IMR-90 (cell line): ENCODE measurements at regions not wholly inside any gene's neighbourhood (a gene's known extent, or its start where the extent isn't known, plus 50 kb on each side); places are given as distances from the start of the nearest gene placed in this dataset.

Experiments used
- ATAC-seq: fragments of 200-7000 bp; cut with Tn5 transposase; 2 replicates; pipeline ENCODE4 v1.9.1; 2020; ENCODE audit warnings: low read depth, mild to moderate bottlenecking, moderate library complexity
- BruUV-seq: library from RNA; stranded (reverse); fragments of 400-500 nt; replicated peaks from 2 replicates; lab custom pipeline; 2021; lab: Mats Ljungman, UMichigan
- CTCF ChIA-PET: fragments of 300-600 bp; formaldehyde crosslinking; extraction: SDS; loops from one replicate; lab custom pipeline; 2021; ENCODE audit warnings: antibody characterized with exemption; lab: Yijun Ruan, JAX
- POLR2A ChIA-PET: fragments of 300-600 bp; sonication (Branson Sonifier 250); formaldehyde crosslinking; loops from one replicate; lab custom pipeline; 2022; ENCODE audit warnings: antibody characterized with exemption; ENCODE audit not compliant: unreplicated experiment; lab: Charles Lee
- DNase-seq: peaks from one replicate; pipeline ENCODE4 v3.0.0; 2013
- H2AFZ ChIP-seq: replicated peaks from 2 replicates; pipeline ENCODE3; 2013; ENCODE audit warnings: low read length, mild to moderate bottlenecking; ENCODE audit not compliant: poor library complexity
- H2AK5ac ChIP-seq: 2 replicates; pipeline ENCODE4 v1.6.1; 2013; ENCODE audit warnings: low read depth, low read length, inconsistent platforms
- H2AK9ac ChIP-seq: replicated peaks from 2 replicates; pipeline ENCODE3; 2013; ENCODE audit warnings: mild to moderate bottlenecking, low read depth, low read length, moderate library complexity; ENCODE audit not compliant: poor library complexity
- H2BK120ac ChIP-seq: 2 replicates; pipeline ENCODE4 v1.6.1; 2013; ENCODE audit warnings: low read depth, low read length, inconsistent platforms
- H2BK15ac ChIP-seq: 3 replicates; pipeline ENCODE4 v1.6.1; 2013; ENCODE audit warnings: low read depth, low read length, inconsistent platforms
- H2BK20ac ChIP-seq: 2 replicates; pipeline ENCODE4 v1.6.1; 2013; ENCODE audit warnings: low read depth, mild to moderate bottlenecking, inconsistent platforms, low read length, moderate library complexity
- H2BK5ac ChIP-seq: 2 replicates; pipeline ENCODE4 v1.6.1; 2013; ENCODE audit warnings: mild to moderate bottlenecking, low read depth, low read length, inconsistent platforms; ENCODE audit not compliant: poor library complexity, severe bottlenecking
- H3K14ac ChIP-seq: replicated peaks from 2 replicates; pipeline ENCODE4 v1.6.1; 2013; ENCODE audit warnings: low read depth, low read length, inconsistent platforms
- H3K18ac ChIP-seq: 2 replicates; pipeline ENCODE4 v1.6.1; 2013; ENCODE audit warnings: low read depth, low read length, control low read depth
- H3K23ac ChIP-seq: 2 replicates; pipeline ENCODE4 v1.6.1; 2013; ENCODE audit warnings: low read depth, low read length, inconsistent platforms
- H3K27ac ChIP-seq: 2 replicates; pipeline ENCODE4 v1.5.1; 2013; ENCODE audit warnings: mild to moderate bottlenecking, control low read depth, low read length; ENCODE audit not compliant: insufficient read depth
- H3K27me3 ChIP-seq: 2 replicates; pipeline ENCODE4 v1.6.1; 2013; ENCODE audit warnings: low read length; ENCODE audit not compliant: control insufficient read depth, insufficient read depth
- H3K36me3 ChIP-seq: 2 replicates; pipeline ENCODE4 v1.6.1; 2013; ENCODE audit warnings: low read length, mixed read lengths; ENCODE audit not compliant: control insufficient read depth, insufficient read depth
- H3K4ac ChIP-seq: 2 replicates; pipeline ENCODE4 v1.6.1; 2013; ENCODE audit warnings: low read depth, low read length, inconsistent platforms
- H3K4me1 ChIP-seq: 2 replicates; pipeline ENCODE4 v1.6.1; 2013; ENCODE audit warnings: low read length, mixed read lengths; ENCODE audit not compliant: control insufficient read depth, insufficient read depth
- H3K4me2 ChIP-seq: 2 replicates; pipeline ENCODE4 v1.6.1; 2013; ENCODE audit warnings: low read depth, mild to moderate bottlenecking, control low read depth, low read length, moderate library complexity
- H3K4me3 ChIP-seq: 2 replicates; pipeline ENCODE4 v1.5.1; 2013; ENCODE audit warnings: low read depth, mild to moderate bottlenecking, control low read depth, low read length, moderate library complexity; ENCODE audit not compliant: insufficient read depth
- H3K56ac ChIP-seq: 2 replicates; pipeline ENCODE4 v1.6.1; 2013; ENCODE audit warnings: low read length, inconsistent platforms; ENCODE audit not compliant: insufficient read depth; ENCODE audit errors: extremely low read depth
- H3K79me1 ChIP-seq, 2 experiments: 2 replicates each; pipeline ENCODE4 v1.6.1; 2013; ENCODE audit warnings: low read length in 2 of 2, inconsistent platforms in 1 of 2, low read depth in 1 of 2
- H3K9ac ChIP-seq: 2 replicates; pipeline ENCODE4 v1.6.1; 2013; ENCODE audit warnings: low read depth, low read length, control low read depth
- H3K9me1 ChIP-seq: 2 replicates; pipeline ENCODE4 v1.6.1; 2013; ENCODE audit warnings: low read length, inconsistent platforms; ENCODE audit not compliant: insufficient read depth
- H3K9me3 ChIP-seq: 2 replicates; pipeline ENCODE4 v1.6.1; 2013; ENCODE audit warnings: low read length; ENCODE audit not compliant: control insufficient read depth, insufficient read depth
- H4K20me1 ChIP-seq: 2 replicates; pipeline ENCODE4 v1.6.1; 2013; ENCODE audit warnings: low read length, inconsistent platforms; ENCODE audit not compliant: insufficient read depth
- H4K5ac ChIP-seq: 2 replicates; pipeline ENCODE4 v1.6.1; 2013; ENCODE audit warnings: mild to moderate bottlenecking, low read depth, low read length, control low read depth
- H4K8ac ChIP-seq, 2 experiments: 2 replicates each; pipeline ENCODE4 v1.6.1; 2013; ENCODE audit warnings: low read depth in 2 of 2, low read length in 2 of 2, control low read depth in 1 of 2, inconsistent platforms in 1 of 2
- H4K91ac ChIP-seq: 2 replicates; pipeline ENCODE4 v1.6.1; 2013; ENCODE audit warnings: low read depth, low read length, inconsistent platforms; ENCODE audit not compliant: insufficient read depth
- BHLHE40 ChIP-seq: fragments of 150-350 bp; IDR thresholded peaks from 2 replicates; pipeline ENCODE4 v1.6.1; 2016; ENCODE audit warnings: mild to moderate bottlenecking, low read depth, low read length
- CEBPB ChIP-seq: IDR thresholded peaks from 2 replicates; pipeline ENCODE4 v1.6.1; 2012; ENCODE audit warnings: low read depth, low read length, improper control_type of control experiment
- CHD1 ChIP-seq: IDR thresholded peaks from 2 replicates; pipeline ENCODE4 v1.6.1; 2012; ENCODE audit warnings: low read depth, low read length, improper control_type of control experiment
- MAFK ChIP-seq: IDR thresholded peaks from 2 replicates; pipeline ENCODE4 v1.6.1; 2012; ENCODE audit warnings: low read depth, low read length, improper control_type of control experiment
- MAZ ChIP-seq: IDR thresholded peaks from 2 replicates; pipeline ENCODE4 v1.6.1; 2012; ENCODE audit warnings: low read depth, mild to moderate bottlenecking, low read length, improper control_type of control experiment, moderate library complexity, borderline replicate concordance
- NFE2L2 ChIP-seq: fragments of 150-350 bp; IDR thresholded peaks from 2 replicates; pipeline ENCODE4 v1.6.1; 2016; ENCODE audit warnings: low read depth, mild to moderate bottlenecking, low read length
- POLR2A ChIP-seq: IDR thresholded peaks from 2 replicates; pipeline ENCODE4 v1.6.1; 2012; ENCODE audit warnings: mild to moderate bottlenecking, low read depth, low read length
- RAD21 ChIP-seq: IDR thresholded peaks from 2 replicates; pipeline ENCODE4 v1.6.1; 2012; ENCODE audit warnings: low read length, improper control_type of control experiment
- RCOR1 ChIP-seq: IDR thresholded peaks from 2 replicates; pipeline ENCODE4 v1.6.1; 2012; ENCODE audit warnings: mild to moderate bottlenecking, low read length, improper control_type of control experiment; ENCODE audit not compliant: insufficient replicate concordance
- SMC3 ChIP-seq: fragments of 150-350 bp; IDR thresholded peaks from 2 replicates; pipeline ENCODE4 v1.6.1; 2016; ENCODE audit warnings: low read depth, mild to moderate bottlenecking, antibody characterized with exemption, low read length, moderate library complexity
- WGBS, 2 experiments: methylation state at CpG; one replicate each; pipeline versions ENCODE4 v1.1.5 to v1.1.7; 2013; ENCODE audit warnings: missing lambda C conversion rate in 2 of 2; ENCODE audit not compliant: insufficient read length in 1 of 2; ENCODE audit errors: extremely low coverage in 2 of 2; 5-methylcytosine and 5-hydroxymethylcytosine counted together
- dilution Hi-C: fragments of 300-500 bp; cut with HindIII; formaldehyde crosslinking; loops from one replicate; pipeline ENCODE4 v1.14.3; 2018; ENCODE audit warnings: low sequenced_read_pairs; ENCODE audit not compliant: unreplicated experiment
- in situ Hi-C: fragments of 300-500 bp; cut with MboI; formaldehyde crosslinking; loops from 3 replicates; pipeline ENCODE4 v1.14.3; 2019; ENCODE audit warnings: low sequenced_read_pairs, inconsistent platforms, mixed read lengths
- intact Hi-C: fragments of 100-400 bp; cut with micrococcal nuclease; formaldehyde crosslinking; loops from 2 replicates; pipeline ENCODE4 v1.10.0; 2022
- TF ChIP-seq, protein P1 (sequence below): conservative IDR thresholded peaks from 2 replicates; pipeline ENCODE4 v1.5.1; 2012; ENCODE audit warnings: mild to moderate bottlenecking, low read depth, low read length, improper control_type of control experiment
- TF ChIP-seq, protein P2 (sequence below): fragments of 150-350 bp; IDR thresholded peaks from 2 replicates; pipeline ENCODE4 v1.6.1; 2016; ENCODE audit warnings: low read depth, mild to moderate bottlenecking, low read length, moderate library complexity, borderline replicate concordance

DNA sequence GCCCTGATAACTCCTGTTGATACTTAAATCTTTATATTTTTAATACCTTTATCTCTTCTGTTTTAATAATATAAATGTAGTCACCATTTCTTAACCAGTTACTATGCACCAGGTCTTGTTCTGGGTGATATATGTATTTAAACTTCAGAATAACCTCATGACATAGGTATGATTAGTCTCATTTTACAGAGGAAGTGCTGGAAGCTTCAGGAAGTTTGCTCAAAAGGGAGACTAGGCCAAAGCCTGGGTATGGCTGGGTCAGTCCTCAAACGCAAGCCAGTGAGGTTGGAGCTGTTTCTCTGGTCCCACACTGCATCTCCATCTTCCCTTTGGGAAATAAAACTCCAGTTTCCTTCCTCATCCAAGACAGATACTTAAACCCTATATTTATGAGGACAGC is 204.7 kb upstream of the TANK start:
- in situ Hi-C loops, result no loop called here
- POLR2A ChIA-PET, result no interaction called here

More for the DNA sequence above, 204.7 kb upstream of the TANK start:
- H3K27me3 ChIP-seq, result no peaks in the 10 kb centered on the region
- no peak for DNase-seq
- no peaks in the 10 kb centered on the region for H3K9me3 ChIP-seq
- dilution Hi-C loops, result no loop called here
- H3K4ac ChIP-seq, result no peak overlapping the region
- no peak overlapping the region for H4K5ac ChIP-seq
- no peak overlapping the region for H4K91ac ChIP-seq
- no peaks in the 10 kb centered on the region for H3K79me1 ChIP-seq
- no peak overlapping the region for H3K4me2 ChIP-seq
- no peaks in the 10 kb centered on the region for H4K20me1 ChIP-seq
- no peak overlapping the region for H2BK20ac ChIP-seq
- no peak overlapping the region for H3K56ac ChIP-seq
- no peak overlapping the region for H3K14ac ChIP-seq
- CTCF ChIA-PET, result no interaction called here
- H2BK120ac ChIP-seq, result no peak overlapping the region
- no peaks in the 10 kb centered on the region for H3K9me1 ChIP-seq
- H4K8ac ChIP-seq, result no peak overlapping the region; a peak in 1 of 4 replicates
- intact Hi-C loops, result no loop called here
- TF ChIP-seq MAFK (no peak), MAZ (no peak), RAD21 (no peak), RCOR1 (no peak), NFE2L2 (no peak), SMC3 (no peak), CEBPB (no peak), POLR2A (no peak), BHLHE40 (no peak), CHD1 (no peak)
- TF ChIP-seq, protein P1, sequence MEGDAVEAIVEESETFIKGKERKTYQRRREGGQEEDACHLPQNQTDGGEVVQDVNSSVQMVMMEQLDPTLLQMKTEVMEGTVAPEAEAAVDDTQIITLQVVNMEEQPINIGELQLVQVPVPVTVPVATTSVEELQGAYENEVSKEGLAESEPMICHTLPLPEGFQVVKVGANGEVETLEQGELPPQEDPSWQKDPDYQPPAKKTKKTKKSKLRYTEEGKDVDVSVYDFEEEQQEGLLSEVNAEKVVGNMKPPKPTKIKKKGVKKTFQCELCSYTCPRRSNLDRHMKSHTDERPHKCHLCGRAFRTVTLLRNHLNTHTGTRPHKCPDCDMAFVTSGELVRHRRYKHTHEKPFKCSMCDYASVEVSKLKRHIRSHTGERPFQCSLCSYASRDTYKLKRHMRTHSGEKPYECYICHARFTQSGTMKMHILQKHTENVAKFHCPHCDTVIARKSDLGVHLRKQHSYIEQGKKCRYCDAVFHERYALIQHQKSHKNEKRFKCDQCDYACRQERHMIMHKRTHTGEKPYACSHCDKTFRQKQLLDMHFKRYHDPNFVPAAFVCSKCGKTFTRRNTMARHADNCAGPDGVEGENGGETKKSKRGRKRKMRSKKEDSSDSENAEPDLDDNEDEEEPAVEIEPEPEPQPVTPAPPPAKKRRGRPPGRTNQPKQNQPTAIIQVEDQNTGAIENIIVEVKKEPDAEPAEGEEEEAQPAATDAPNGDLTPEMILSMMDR, result no peak
- TF ChIP-seq, protein P2, sequence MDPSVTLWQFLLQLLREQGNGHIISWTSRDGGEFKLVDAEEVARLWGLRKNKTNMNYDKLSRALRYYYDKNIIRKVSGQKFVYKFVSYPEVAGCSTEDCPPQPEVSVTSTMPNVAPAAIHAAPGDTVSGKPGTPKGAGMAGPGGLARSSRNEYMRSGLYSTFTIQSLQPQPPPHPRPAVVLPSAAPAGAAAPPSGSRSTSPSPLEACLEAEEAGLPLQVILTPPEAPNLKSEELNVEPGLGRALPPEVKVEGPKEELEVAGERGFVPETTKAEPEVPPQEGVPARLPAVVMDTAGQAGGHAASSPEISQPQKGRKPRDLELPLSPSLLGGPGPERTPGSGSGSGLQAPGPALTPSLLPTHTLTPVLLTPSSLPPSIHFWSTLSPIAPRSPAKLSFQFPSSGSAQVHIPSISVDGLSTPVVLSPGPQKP, result no peak
- BruUV-seq, result no TSS peak
- no peak overlapping the region for H2AFZ ChIP-seq
- no CpG with 5 or more reads among the region's 1 CpG for WGBS, 2 experiments
- no peak overlapping the region for H2BK15ac ChIP-seq
- ATAC-seq, result no peak
- no peak overlapping the region for H2AK5ac ChIP-seq
- H3K18ac ChIP-seq, result no peak overlapping the region
- H3K27ac ChIP-seq, result no peak overlapping the region
- H3K36me3 ChIP-seq, result no peaks in the 10 kb centered on the region
- H3K23ac ChIP-seq, result no peak overlapping the region
- no peak overlapping the region for H3K9ac ChIP-seq
- no peak overlapping the region for H2BK5ac ChIP-seq
- no peak overlapping the region for H2AK9ac ChIP-seq
- no peaks in the 10 kb centered on the region; the same call in 1 of the 2 replicates for H3K4me1 ChIP-seq
- H3K4me3 ChIP-seq, result no peak overlapping the region
